ENCODE measurements at regions not wholly inside any gene's neighbourhood (a gene's known extent, or its start where the extent isn't known, plus 50 kb on each side); places are given as distances from the start of the nearest gene placed in this dataset.

DNA sequence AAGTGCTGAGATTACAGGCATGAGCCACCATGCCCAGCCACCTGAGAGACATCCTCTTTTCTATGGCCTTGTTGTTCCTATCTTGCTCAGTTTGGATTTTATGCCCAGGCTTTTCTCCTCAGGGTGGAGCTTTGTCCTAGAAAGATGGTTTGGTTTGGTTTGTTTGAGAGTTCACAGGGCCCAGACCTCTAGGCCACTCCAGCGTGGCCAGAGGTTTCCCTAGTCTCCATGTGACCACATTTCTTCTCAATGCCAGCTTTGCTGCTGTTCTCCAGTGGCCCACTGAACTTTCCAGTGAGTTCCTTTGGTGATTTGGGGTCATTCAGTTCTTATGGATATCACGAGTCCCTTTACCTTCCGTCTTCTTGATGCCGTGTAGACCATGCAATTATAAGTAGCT lies 92.6 kb upstream of the SERBP1 start:
- POLR2A ChIA-PET, result no interaction called here
- Histone ChIP-seq H3K27ac (ENCODE audit: extremely low read depth, low read depth, low read length) (no peak overlapping the region), H3K9me3 (ENCODE audit: control insufficient read depth, insufficient read depth, low read depth, low read length) (no peaks in the 10 kb centered on the region), H3K36me3 (ENCODE audit: control insufficient read depth in 2 of 2, insufficient read depth in 1 of 2, low read length in 2 of 2) (no peaks in the 10 kb centered on the region), H3K4me1 (ENCODE audit: control insufficient read depth, insufficient read depth, low read length) (no peaks in the 10 kb centered on the region), H3K4me3 (ENCODE audit: low read depth, low read length) (no peak overlapping the region)
- TF ChIP-seq SCRT2 (tag by site-specific recombination; IDR thresholded peaks at IDR 0.05) (no peak), ZNF274 (IDR thresholded peaks at IDR 0.05; ENCODE audit: low read length) (no peak), ZNF274 (tag by site-specific recombination; IDR thresholded peaks at IDR 0.05; ENCODE audit: borderline replicate concordance) (no peak), ZNF658 (tag by site-specific recombination; IDR thresholded peaks at IDR 0.05) (no peak), ZNF792 (tag by site-specific recombination; IDR thresholded peaks at IDR 0.05) (no peak), KLF7 (tag by site-specific recombination; IDR thresholded peaks at IDR 0.05; ENCODE audit: borderline replicate concordance) (no peak), ZNF391 (tag by site-specific recombination; IDR thresholded peaks at IDR 0.05; ENCODE audit: borderline replicate concordance, low read depth) (no peak), ZNF664 (tag by site-specific recombination; IDR thresholded peaks at IDR 0.05) (no peak), MZF1 (tag by site-specific recombination; IDR thresholded peaks at IDR 0.05; ENCODE audit: borderline replicate concordance) (no peak), ZNF121 (tag by site-specific recombination; IDR thresholded peaks at IDR 0.05) (no peak), ZNF777 (tag by site-specific recombination; IDR thresholded peaks at IDR 0.05; ENCODE audit: borderline replicate concordance) (no peak), ZNF600 (tag by site-specific recombination; IDR thresholded peaks at IDR 0.05) (no peak), ZNF239 (tag by site-specific recombination; IDR thresholded peaks at IDR 0.05) (no peak), ZFP41 (tag by site-specific recombination; IDR thresholded peaks at IDR 0.05; ENCODE audit: borderline replicate concordance) (no peak), ZNF175 (tag by site-specific recombination; IDR thresholded peaks at IDR 0.05) (no peak), ZNF624 (tag by site-specific recombination; IDR thresholded peaks at IDR 0.05) (no peak), HOXC10 (CRISPR knock-in tag; IDR thresholded peaks at IDR 0.05) (no peak)
- CTCF ChIA-PET, result interaction anchor here (0.5 to 2.0 kb wide), 7 partner anchors 10 to 579 kb away, joined by 3 to 15 read pairs (median 4); no protein-coding TSS in a partner anchor

GRCh38 chr1:67524143-67525052 lies 94.2 kb upstream of the SERBP1 start:
- Histone ChIP-seq H3K27ac (ENCODE audit: extremely low read depth, low read depth, low read length) (no peak overlapping the region), H3K9me3 (ENCODE audit: control insufficient read depth, insufficient read depth, low read depth, low read length) (no peaks in the 10 kb centered on the region), H3K4me3 (ENCODE audit: low read depth, low read length) (no peak overlapping the region), H3K4me1 (ENCODE audit: control insufficient read depth, insufficient read depth, low read length) (no peaks in the 10 kb centered on the region), H3K36me3 (ENCODE audit: control insufficient read depth in 2 of 2, insufficient read depth in 1 of 2, low read length in 2 of 2) (no peaks in the 10 kb centered on the region)
- ChIA-PET CTCF (interaction anchor here (0.6 to 2.0 kb wide), 19 partner anchors 8 to 791 kb away, joined by 3 to 15 read pairs (median 4); no protein-coding TSS in a partner anchor), POLR2A (no interaction called here)
- 0 out of 2 replicates have a peak, but pooled peaks have one; percentile 9 for TF ChIP-seq ZIC2 (tag by site-specific recombination; IDR thresholded peaks at IDR 0.05)
- peak; percentile 24; the same call in 1 of the 2 replicates for TF ChIP-seq ZNF654 (tag by site-specific recombination; IDR thresholded peaks at IDR 0.05; ENCODE audit: low read depth)
- no peak for TF ChIP-seq MZF1 (tag by site-specific recombination; IDR thresholded peaks at IDR 0.05; ENCODE audit: borderline replicate concordance)
- TF ChIP-seq ZNF521 (tag by site-specific recombination; IDR thresholded peaks at IDR 0.05), result no peak
- TF ChIP-seq, protein P1, sequence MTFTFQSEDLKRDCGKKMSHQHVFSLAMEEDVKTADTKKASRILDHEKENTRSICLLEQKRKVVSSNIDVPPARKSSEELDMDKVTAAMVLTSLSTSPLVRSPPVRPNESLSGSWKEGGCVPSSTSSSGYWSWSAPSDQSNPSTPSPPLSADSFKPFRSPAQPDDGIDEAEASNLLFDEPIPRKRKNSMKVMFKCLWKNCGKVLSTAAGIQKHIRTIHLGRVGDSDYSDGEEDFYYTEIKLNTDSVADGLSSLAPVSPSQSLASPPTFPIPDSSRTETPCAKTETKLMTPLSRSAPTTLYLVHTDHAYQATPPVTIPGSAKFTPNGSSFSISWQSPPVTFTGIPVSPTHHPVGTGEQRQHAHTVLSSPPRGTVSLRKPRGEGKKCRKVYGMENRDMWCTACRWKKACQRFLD (tag by site-specific recombination; IDR thresholded peaks at IDR 0.05), result no peak
- TF ChIP-seq, protein P2, sequence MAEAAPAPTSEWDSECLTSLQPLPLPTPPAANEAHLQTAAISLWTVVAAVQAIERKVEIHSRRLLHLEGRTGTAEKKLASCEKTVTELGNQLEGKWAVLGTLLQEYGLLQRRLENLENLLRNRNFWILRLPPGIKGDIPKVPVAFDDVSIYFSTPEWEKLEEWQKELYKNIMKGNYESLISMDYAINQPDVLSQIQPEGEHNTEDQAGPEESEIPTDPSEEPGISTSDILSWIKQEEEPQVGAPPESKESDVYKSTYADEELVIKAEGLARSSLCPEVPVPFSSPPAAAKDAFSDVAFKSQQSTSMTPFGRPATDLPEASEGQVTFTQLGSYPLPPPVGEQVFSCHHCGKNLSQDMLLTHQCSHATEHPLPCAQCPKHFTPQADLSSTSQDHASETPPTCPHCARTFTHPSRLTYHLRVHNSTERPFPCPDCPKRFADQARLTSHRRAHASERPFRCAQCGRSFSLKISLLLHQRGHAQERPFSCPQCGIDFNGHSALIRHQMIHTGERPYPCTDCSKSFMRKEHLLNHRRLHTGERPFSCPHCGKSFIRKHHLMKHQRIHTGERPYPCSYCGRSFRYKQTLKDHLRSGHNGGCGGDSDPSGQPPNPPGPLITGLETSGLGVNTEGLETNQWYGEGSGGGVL (tag by site-specific recombination; IDR thresholded peaks at IDR 0.05), result peak; percentile 52; the same call in 1 of the 2 replicates
- TF ChIP-seq ZFHX2 (tag by site-specific recombination; conservative IDR thresholded peaks at IDR 0.05), result 0 out of 2 replicates have a peak, but pooled peaks have one; percentile 23

Data from HEK293 (cell line).